ENCODE measurements at regions not wholly inside any gene's neighbourhood (a gene's known extent, or its start where the extent isn't known, plus 50 kb on each side); places are given as distances from the start of the nearest gene placed in this dataset.

DNA sequence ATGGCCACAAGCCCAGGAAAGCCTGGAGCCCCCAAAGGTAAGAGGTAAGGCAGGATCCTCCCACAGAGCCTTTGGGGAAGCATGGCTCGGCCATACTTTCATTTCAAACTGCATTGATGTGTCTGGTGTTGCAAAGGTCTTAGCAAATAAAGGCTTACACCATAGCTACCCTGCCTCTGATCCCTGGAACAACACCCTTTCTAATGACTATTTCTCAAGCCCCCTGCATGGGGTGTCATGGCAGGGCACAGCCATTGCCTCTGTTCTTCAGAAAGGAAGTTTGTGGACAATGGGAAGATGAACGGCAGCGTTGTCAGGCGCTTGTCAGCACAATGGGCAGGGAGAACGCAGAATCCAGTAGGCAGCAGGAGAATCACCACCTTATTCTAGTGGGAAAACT is 435.0 kb upstream of the SMIM21 start:
- intact Hi-C loops (cut with DNase I), result no loop called here
- no peak for ATAC-seq
- H3K9me3 ChIP-seq, result no peaks in the 10 kb centered on the region

DNA sequence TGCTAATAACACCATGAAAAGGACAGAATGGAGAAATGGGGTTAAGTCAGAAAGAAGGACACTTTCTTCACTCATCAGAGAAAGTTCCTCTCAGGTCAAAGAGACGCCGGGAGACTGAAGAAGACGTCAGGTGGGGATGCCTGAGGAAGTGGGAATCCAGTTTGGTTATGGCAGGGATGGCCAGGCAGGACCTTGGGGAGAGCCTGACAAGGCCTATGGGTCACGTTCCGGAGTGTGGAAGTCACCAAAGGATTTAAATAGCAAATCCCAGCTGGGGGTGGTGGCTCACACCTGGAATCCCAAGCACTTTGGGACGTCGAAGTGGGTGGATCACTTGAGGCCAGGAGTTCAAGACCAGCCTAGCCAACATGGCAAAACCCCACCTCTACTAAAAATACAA is 432.7 kb upstream of the SMIM21 start:
- H3K4me1 ChIP-seq, result no peaks in the 10 kb centered on the region
- TF ChIP-seq CTCF (IDR thresholded peaks at IDR 0.05), result no peak
- intact Hi-C loops (cut with DNase I), result no loop called here
- no peak overlapping the region for H3K27ac ChIP-seq
- H3K27me3 ChIP-seq, result no peaks in the 10 kb centered on the region
- no peak overlapping the region for H3K4me3 ChIP-seq
- no peaks in the 10 kb centered on the region for H3K36me3 ChIP-seq
- H3K9me3 ChIP-seq, result no peaks in the 10 kb centered on the region
- no peak for ATAC-seq
- DNase-seq, result no peak

More for the DNA sequence above, 435.0 kb upstream of the SMIM21 start:
- H3K27me3 ChIP-seq, result no peaks in the 10 kb centered on the region
- DNase-seq, result no peak
- no peak overlapping the region for H3K4me3 ChIP-seq
- no peaks in the 10 kb centered on the region for H3K36me3 ChIP-seq
- H3K4me1 ChIP-seq, result no peaks in the 10 kb centered on the region
- TF ChIP-seq CTCF (IDR thresholded peaks at IDR 0.05), result no peak
- no peak overlapping the region for H3K27ac ChIP-seq

GRCh38 chr18:75859533-75859932 is 432.0 kb upstream of the SMIM21 start:
- no peak overlapping the region for H3K27ac ChIP-seq
- TF ChIP-seq CTCF (IDR thresholded peaks at IDR 0.05), result no peak
- no peak for DNase-seq
- H3K9me3 ChIP-seq, result no peaks in the 10 kb centered on the region
- H3K4me3 ChIP-seq, result no peak overlapping the region
- no peaks in the 10 kb centered on the region for H3K36me3 ChIP-seq
- no peaks in the 10 kb centered on the region for H3K4me1 ChIP-seq
- no peaks in the 10 kb centered on the region for H3K27me3 ChIP-seq
- intact Hi-C loops (cut with DNase I), result no loop called here
- ATAC-seq, result no peak

DNA sequence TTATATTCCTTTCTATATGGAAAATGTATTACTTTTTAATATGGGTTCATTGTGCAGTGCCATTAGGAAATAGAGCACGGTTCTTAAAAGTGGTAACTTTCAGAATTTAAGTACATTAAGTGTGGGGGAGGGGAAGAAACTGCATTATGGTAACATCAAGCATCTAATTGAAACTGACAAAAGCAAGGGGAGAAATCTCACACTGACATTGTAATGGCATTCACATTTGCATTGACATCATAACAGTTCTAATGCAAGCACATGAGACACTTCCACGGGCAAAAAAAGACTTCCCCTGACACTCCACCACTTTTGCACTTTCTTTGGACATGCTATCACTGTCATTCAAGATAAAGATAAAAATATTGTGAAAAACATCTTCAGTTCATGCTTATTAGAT is 431.3 kb upstream of the SMIM21 start:
- Histone ChIP-seq H3K4me3 (no peak overlapping the region), H3K36me3 (no peaks in the 10 kb centered on the region), H3K9me3 (no peaks in the 10 kb centered on the region), H3K27ac (no peak overlapping the region), H3K4me1 (no peaks in the 10 kb centered on the region), H3K27me3 (no peaks in the 10 kb centered on the region)
- intact Hi-C loops (cut with DNase I), result no loop called here
- ATAC-seq, result no peak
- DNase-seq, result no peak
- TF ChIP-seq CTCF (IDR thresholded peaks at IDR 0.05), result no peak

- no peak overlapping the region for H3K27ac ChIP-seq
- intact Hi-C loops (cut with DNase I), result no loop called here
- DNase-seq (no peak), ATAC-seq (no peak)
- no peaks in the 10 kb centered on the region for H3K36me3 ChIP-seq
- no peak for TF ChIP-seq CTCF (IDR thresholded peaks at IDR 0.05)
- no peak overlapping the region for H3K4me3 ChIP-seq
- no peaks in the 10 kb centered on the region for H3K9me3 ChIP-seq
- H3K27me3 ChIP-seq, result no peaks in the 10 kb centered on the region
- no peaks in the 10 kb centered on the region for H3K4me1 ChIP-seq
These were observed 430.1 kb upstream of the SMIM21 start for GRCh38 chr18:75857558-75857957.
